Neural cell (in vitro differentiated cells): ENCODE measurements at regions not wholly inside any gene's neighbourhood (a gene's known extent, or its start where the extent isn't known, plus 50 kb on each side); places are given as distances from the start of the nearest gene placed in this dataset.

Experiments used
- H2AFZ ChIP-seq: fragments of 200-600, 300-800 bp; sonication (generic), shearing (Covaris generic); 2 replicates; pipeline ENCODE4 v1.6.0; 2014; ENCODE audit warnings: low read depth, mild to moderate bottlenecking, antibody characterized with exemption, low read length, moderate library complexity
- H3F3A ChIP-seq: fragments of 200-600 bp; shearing (Covaris generic); 2 replicates; pipeline ENCODE4 v1.6.1; 2016; ENCODE audit warnings: mild to moderate bottlenecking, moderate library complexity, mixed read lengths, antibody characterized with exemption, low read length; ENCODE audit not compliant: insufficient read depth, poor library complexity, severe bottlenecking
- H3K27ac ChIP-seq: fragments of 200-600, 300-800 bp; sonication (generic), shearing (Covaris generic); 2 replicates; pipeline ENCODE4 v1.5.1; 2014; ENCODE audit warnings: mild to moderate bottlenecking, low read length, moderate library complexity
- H3K27me3 ChIP-seq: fragments of 300-800, 200-600 bp; sonication (generic), shearing (Covaris generic); 2 replicates; pipeline ENCODE4 v1.6.0; 2014; ENCODE audit warnings: mild to moderate bottlenecking, low read depth, low read length, moderate library complexity; ENCODE audit not compliant: insufficient read depth
- H3K36me3 ChIP-seq: fragments of 300-800, 200-600 bp; sonication (generic), shearing (Covaris generic); 2 replicates; pipeline ENCODE4 v1.5.1; 2014; ENCODE audit warnings: mild to moderate bottlenecking, antibody characterized with exemption, low read length, moderate library complexity; ENCODE audit not compliant: insufficient read depth
- H3K4me2 ChIP-seq: fragments of 300-800, 200-600 bp; sonication (generic), shearing (Covaris generic); 2 replicates; pipeline ENCODE4 v1.6.0; 2014; ENCODE audit warnings: mild to moderate bottlenecking, low read length
- H3K4me3 ChIP-seq: fragments of 300-800, 200-600 bp; sonication (generic), shearing (Covaris generic); 2 replicates; pipeline ENCODE4 v1.5.1; 2014; ENCODE audit warnings: mild to moderate bottlenecking, low read length, moderate library complexity
- H3K79me2 ChIP-seq: fragments of 200-600 bp; shearing (Covaris generic); replicated peaks from 2 replicates; pipeline ENCODE4 v1.6.0; 2014; ENCODE audit warnings: mild to moderate bottlenecking, low read length, moderate library complexity; ENCODE audit not compliant: insufficient read depth
- H3K9ac ChIP-seq: fragments of 300-800, 200-600 bp; sonication (generic), shearing (Covaris generic); 2 replicates; pipeline ENCODE4 v1.6.1; 2016; ENCODE audit warnings: mild to moderate bottlenecking, low read length, mixed read lengths
- H3K9me2 ChIP-seq: fragments of 200-600 bp; shearing (Covaris generic); 2 replicates; pipeline ENCODE4 v1.6.1; 2016; ENCODE audit warnings: mild to moderate bottlenecking, low read length, mixed read lengths; ENCODE audit not compliant: insufficient read depth
- H3K9me3 ChIP-seq: fragments of 200-600, 300-800 bp; sonication (generic), shearing (Covaris generic); 2 replicates; pipeline ENCODE4 v1.6.1; 2016; ENCODE audit warnings: mild to moderate bottlenecking, mixed run types, low read length, moderate library complexity, mixed read lengths
- H4K20me1 ChIP-seq: fragments of 200-600 bp; shearing (Covaris generic); 2 replicates; pipeline ENCODE4 v1.6.1; 2016; ENCODE audit warnings: mild to moderate bottlenecking, mixed run types; ENCODE audit not compliant: insufficient read depth
- EP300 ChIP-seq: fragments of 450-650 bp; conservative IDR thresholded peaks from 2 replicates; pipeline ENCODE4 v1.6.1; 2014; ENCODE audit warnings: antibody characterized with exemption, mild to moderate bottlenecking, moderate library complexity; ENCODE audit not compliant: poor library complexity, severe bottlenecking
- EZH2 ChIP-seq: fragments of 200-600, 300-800 bp; shearing (Covaris generic), sonication (generic); IDR thresholded peaks from 2 replicates; pipeline ENCODE4 v1.6.1; 2014; ENCODE audit warnings: antibody characterized with exemption, low read length, borderline replicate concordance, mild to moderate bottlenecking; ENCODE audit not compliant: insufficient read depth, poor library complexity, severe bottlenecking
- MXI1 ChIP-seq: fragments of 450-650 bp; conservative IDR thresholded peaks from 2 replicates; pipeline ENCODE4 v1.6.1; 2014; ENCODE audit warnings: antibody characterized with exemption, mild to moderate bottlenecking; ENCODE audit not compliant: poor library complexity, severe bottlenecking
- POLR2AphosphoS5 ChIP-seq: IDR thresholded peaks from 2 replicates; pipeline ENCODE4 v1.6.1; 2012
- RAD21 ChIP-seq: fragments of 450-650 bp; conservative IDR thresholded peaks from 2 replicates; pipeline ENCODE4 v1.6.1; 2014; ENCODE audit warnings: antibody characterized with exemption, mild to moderate bottlenecking, moderate library complexity
- SMC3 ChIP-seq: fragments of 450-650 bp; conservative IDR thresholded peaks from 2 replicates; pipeline ENCODE4 v1.6.1; 2014; ENCODE audit warnings: antibody characterized with exemption, mild to moderate bottlenecking, moderate library complexity; ENCODE audit not compliant: poor library complexity
- TAF1 ChIP-seq: IDR thresholded peaks from 2 replicates; pipeline ENCODE4 v1.6.1; 2012; ENCODE audit warnings: low read depth
- TF ChIP-seq, protein P1 (sequence below): IDR thresholded peaks from 2 replicates; pipeline ENCODE4 v1.6.1; 2012; ENCODE audit warnings: borderline replicate concordance
- TF ChIP-seq, protein P2 (sequence below): fragments of 450-650 bp; IDR thresholded peaks from 2 replicates; pipeline ENCODE4 v1.5.1; 2014; ENCODE audit warnings: antibody characterized with exemption, mild to moderate bottlenecking, moderate library complexity; ENCODE audit not compliant: poor library complexity, severe bottlenecking

DNA sequence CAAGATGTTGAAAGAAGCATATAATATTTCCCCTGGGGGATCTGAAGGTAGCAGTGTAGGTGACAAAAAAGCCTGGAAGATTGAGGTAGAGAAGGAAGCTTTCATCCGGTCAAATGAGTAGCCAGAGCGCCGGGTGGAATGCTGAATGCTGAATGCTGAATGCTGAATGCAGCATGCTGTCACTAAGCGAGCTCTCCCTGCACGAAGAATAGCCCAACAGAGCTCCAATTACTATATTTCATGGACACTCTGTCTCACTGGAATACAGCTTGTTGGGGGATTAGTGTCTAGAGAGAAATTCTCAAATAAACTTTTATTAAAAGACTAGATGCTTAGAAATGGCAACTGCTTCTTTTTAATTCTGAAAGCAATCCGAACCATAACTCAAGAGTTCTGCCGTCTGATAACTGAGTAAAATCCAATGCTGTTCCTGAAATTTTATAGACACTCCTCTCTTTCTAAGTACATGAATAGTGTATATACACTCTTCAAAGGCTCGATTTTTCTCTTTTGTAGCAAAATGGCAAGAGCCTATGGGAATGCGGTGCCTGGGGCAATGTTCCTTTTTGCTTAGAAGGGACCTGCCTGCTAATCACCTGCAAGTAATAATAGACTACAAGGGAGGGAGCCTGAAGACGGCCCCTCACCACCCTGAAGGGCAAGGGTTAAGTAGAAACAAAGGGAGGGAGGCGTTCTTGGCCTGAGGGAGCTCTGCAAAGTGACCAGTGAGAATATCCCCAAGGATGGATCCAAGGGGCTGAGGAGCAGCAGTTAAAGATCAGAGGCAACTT, 203.7 kb upstream of the ESRRG start:
- H3K9me3 ChIP-seq, result no peaks in the 10 kb centered on the region
- H3K9me2 ChIP-seq, result no peaks in the 10 kb centered on the region
- no peaks in the 10 kb centered on the region for H3K79me2 ChIP-seq
- no peak overlapping the region for H2AFZ ChIP-seq
- no peak overlapping the region for H3K9ac ChIP-seq
- no peak for TF ChIP-seq TAF1
- TF ChIP-seq, protein P1, sequence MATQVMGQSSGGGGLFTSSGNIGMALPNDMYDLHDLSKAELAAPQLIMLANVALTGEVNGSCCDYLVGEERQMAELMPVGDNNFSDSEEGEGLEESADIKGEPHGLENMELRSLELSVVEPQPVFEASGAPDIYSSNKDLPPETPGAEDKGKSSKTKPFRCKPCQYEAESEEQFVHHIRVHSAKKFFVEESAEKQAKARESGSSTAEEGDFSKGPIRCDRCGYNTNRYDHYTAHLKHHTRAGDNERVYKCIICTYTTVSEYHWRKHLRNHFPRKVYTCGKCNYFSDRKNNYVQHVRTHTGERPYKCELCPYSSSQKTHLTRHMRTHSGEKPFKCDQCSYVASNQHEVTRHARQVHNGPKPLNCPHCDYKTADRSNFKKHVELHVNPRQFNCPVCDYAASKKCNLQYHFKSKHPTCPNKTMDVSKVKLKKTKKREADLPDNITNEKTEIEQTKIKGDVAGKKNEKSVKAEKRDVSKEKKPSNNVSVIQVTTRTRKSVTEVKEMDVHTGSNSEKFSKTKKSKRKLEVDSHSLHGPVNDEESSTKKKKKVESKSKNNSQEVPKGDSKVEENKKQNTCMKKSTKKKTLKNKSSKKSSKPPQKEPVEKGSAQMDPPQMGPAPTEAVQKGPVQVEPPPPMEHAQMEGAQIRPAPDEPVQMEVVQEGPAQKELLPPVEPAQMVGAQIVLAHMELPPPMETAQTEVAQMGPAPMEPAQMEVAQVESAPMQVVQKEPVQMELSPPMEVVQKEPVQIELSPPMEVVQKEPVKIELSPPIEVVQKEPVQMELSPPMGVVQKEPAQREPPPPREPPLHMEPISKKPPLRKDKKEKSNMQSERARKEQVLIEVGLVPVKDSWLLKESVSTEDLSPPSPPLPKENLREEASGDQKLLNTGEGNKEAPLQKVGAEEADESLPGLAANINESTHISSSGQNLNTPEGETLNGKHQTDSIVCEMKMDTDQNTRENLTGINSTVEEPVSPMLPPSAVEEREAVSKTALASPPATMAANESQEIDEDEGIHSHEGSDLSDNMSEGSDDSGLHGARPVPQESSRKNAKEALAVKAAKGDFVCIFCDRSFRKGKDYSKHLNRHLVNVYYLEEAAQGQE, result no peak
- no peak for TF ChIP-seq SMC3
- TF ChIP-seq EZH2, result no peak
- TF ChIP-seq RAD21, result no peak
- no peak for TF ChIP-seq MXI1
- no peak for TF ChIP-seq POLR2AphosphoS5
- TF ChIP-seq, protein P2, sequence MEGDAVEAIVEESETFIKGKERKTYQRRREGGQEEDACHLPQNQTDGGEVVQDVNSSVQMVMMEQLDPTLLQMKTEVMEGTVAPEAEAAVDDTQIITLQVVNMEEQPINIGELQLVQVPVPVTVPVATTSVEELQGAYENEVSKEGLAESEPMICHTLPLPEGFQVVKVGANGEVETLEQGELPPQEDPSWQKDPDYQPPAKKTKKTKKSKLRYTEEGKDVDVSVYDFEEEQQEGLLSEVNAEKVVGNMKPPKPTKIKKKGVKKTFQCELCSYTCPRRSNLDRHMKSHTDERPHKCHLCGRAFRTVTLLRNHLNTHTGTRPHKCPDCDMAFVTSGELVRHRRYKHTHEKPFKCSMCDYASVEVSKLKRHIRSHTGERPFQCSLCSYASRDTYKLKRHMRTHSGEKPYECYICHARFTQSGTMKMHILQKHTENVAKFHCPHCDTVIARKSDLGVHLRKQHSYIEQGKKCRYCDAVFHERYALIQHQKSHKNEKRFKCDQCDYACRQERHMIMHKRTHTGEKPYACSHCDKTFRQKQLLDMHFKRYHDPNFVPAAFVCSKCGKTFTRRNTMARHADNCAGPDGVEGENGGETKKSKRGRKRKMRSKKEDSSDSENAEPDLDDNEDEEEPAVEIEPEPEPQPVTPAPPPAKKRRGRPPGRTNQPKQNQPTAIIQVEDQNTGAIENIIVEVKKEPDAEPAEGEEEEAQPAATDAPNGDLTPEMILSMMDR, result no peak
- no peak for TF ChIP-seq EP300
- no peak overlapping the region for H3K4me3 ChIP-seq
- no peaks in the 10 kb centered on the region for H3K36me3 ChIP-seq
- no peak overlapping the region for H3K4me2 ChIP-seq
- H3K27me3 ChIP-seq, result no peaks in the 10 kb centered on the region
- H4K20me1 ChIP-seq, result no peaks in the 10 kb centered on the region
- no peak overlapping the region for H3K27ac ChIP-seq
- no peaks in the 10 kb centered on the region for H3F3A ChIP-seq

DNA sequence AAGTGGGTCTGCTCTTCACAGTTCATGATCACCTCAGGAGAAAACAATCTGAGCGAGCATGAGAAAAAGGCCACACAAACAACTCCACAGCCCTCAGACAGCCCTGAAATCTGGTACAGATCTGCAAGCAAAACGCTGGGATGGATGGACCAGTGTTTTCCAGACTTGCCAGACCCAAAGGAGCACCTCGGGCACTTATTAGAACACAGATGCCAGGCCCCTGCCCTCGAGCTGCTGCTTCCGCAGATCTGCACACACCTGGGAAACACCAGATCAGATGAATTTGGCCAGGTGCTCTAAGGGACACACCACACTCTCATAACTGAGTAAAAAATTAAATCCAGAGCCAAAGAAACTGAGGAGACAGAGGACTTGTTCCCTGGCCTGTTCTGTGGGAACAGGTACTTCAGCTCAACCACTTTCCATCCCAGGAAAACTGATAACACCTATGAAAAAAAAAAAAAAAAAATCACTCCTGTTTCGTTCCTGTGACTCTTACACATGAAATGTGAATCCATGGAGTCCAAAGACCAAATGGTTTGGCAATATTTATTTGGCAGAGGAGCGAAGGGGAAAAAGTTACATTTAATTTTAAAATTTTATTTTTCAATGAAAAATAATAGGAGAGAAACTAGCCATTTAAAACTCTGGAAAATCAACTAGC, 202.9 kb upstream of the ESRRG start:
- Histone ChIP-seq H4K20me1 (no peaks in the 10 kb centered on the region), H3K9ac (no peak overlapping the region), H2AFZ (no peak overlapping the region), H3K27me3 (no peaks in the 10 kb centered on the region), H3K4me2 (no peak overlapping the region), H3K36me3 (no peaks in the 10 kb centered on the region), H3F3A (no peaks in the 10 kb centered on the region), H3K79me2 (no peaks in the 10 kb centered on the region), H3K9me2 (no peaks in the 10 kb centered on the region), H3K9me3 (no peaks in the 10 kb centered on the region), H3K4me3 (no peak overlapping the region), H3K27ac (no peak overlapping the region)
- TF ChIP-seq RAD21 (no peak), EP300 (no peak), POLR2AphosphoS5 (no peak), SMC3 (no peak), MXI1 (no peak), TAF1 (no peak), EZH2 (no peak)
- TF ChIP-seq, protein P2, result no peak
- TF ChIP-seq, protein P1, result no peak
